Stimulated activated naive B cell treated with anti-CD40 and anti-IgM and Interleukin-4, amounts not matched to agents 10 μg/mL and 1 μg/mL and 100 μg/mL, for 72 hours (primary cell): ENCODE measurements at regions not wholly inside any gene's neighbourhood (a gene's known extent, or its start where the extent isn't known, plus 50 kb on each side); places are given as distances from the start of the nearest gene placed in this dataset.

Experiments used
- ATAC-seq, 2 donors: fragments of 150-1000 bp; cut with Tn5 transposase; replicated peaks; 2 replicates each; pipeline ENCODE4 v1.10.0; 2021; ENCODE audit warnings: moderate library complexity in 1 of 2
- DNase-seq: peaks from one replicate; pipeline ENCODE4 v3.0.0; 2021
- H3K27ac Mint-ChIP-seq: one replicate; pipeline ENCODE4 v1.8.0; 2022; ENCODE audit warnings: mild to moderate bottlenecking, mixed read lengths
- H3K27me3 Mint-ChIP-seq, 2 donors: one replicate each; pipeline ENCODE4 v1.8.0; 2022; ENCODE audit warnings: mixed read lengths in 2 of 2
- H3K36me3 Mint-ChIP-seq, 2 donors: one replicate each; pipeline ENCODE4 v1.8.0; 2022; ENCODE audit warnings: mixed read lengths in 2 of 2, mild to moderate bottlenecking in 1 of 2
- H3K4me1 Mint-ChIP-seq, 2 donors: one replicate each; pipeline ENCODE4 v1.8.0; 2022; ENCODE audit warnings: mixed read lengths in 2 of 2, mild to moderate bottlenecking in 1 of 2
- H3K4me3 Mint-ChIP-seq, 2 donors: one replicate each; pipeline ENCODE4 v1.8.0; 2022; ENCODE audit warnings: mild to moderate bottlenecking in 2 of 2, mixed read lengths in 2 of 2, moderate library complexity in 1 of 2
- H3K9me3 Mint-ChIP-seq, 2 donors: one replicate each; pipeline ENCODE4 v1.8.0; 2022; ENCODE audit warnings: mixed read lengths in 2 of 2, mild to moderate bottlenecking in 1 of 2

GRCh38 chr12:111034886-111035577 lies 114.7 kb upstream of the MYL2 start:
- H3K36me3 Mint-ChIP-seq = peaks cover 0 to 3% of the 10 kb centered on the region in 2 donors
- ATAC-seq (no peak), DNase-seq (no peak)
- peaks cover 12 to 28% of the 10 kb centered on the region in 2 donors for H3K4me1 Mint-ChIP-seq
- H3K27ac Mint-ChIP-seq = peak overlapping the region; percentile 42
- H3K27me3 Mint-ChIP-seq = peaks cover 65 to 76% of the 10 kb centered on the region in 2 donors
- no peaks in the 10 kb centered on the region for H3K9me3 Mint-ChIP-seq
- H3K4me3 Mint-ChIP-seq = peak overlapping the region; percentile 74 to 77

GRCh38 chr12:111034083-111034885 lies 113.9 kb upstream of the MYL2 start, which contains the start of gene CUX2:
Gene CUX2 (plus strand): TSS chr12:111034165.
- peak within 1 kb of the TSS; percentile 42 for H3K27ac Mint-ChIP-seq
- peaks cover 12 to 28% of the 10 kb centered on the region in 2 donors for H3K4me1 Mint-ChIP-seq
- peak within 1 kb of the TSS; percentile 74 to 77 for H3K4me3 Mint-ChIP-seq
- peaks cover 67 to 75% of the 10 kb centered on the region in 2 donors for H3K27me3 Mint-ChIP-seq
- ATAC-seq (no peak), DNase-seq (no peak)
- H3K9me3 Mint-ChIP-seq = no peaks in the 10 kb centered on the region
- H3K36me3 Mint-ChIP-seq = peaks cover 0 to 3% of the 10 kb centered on the region in 2 donors

- H3K27ac Mint-ChIP-seq = no peak overlapping the region
- ATAC-seq = no peak
- no peaks in the 10 kb centered on the region for H3K9me3 Mint-ChIP-seq
- H3K4me3 Mint-ChIP-seq = peak overlapping the region in 1 of 2 donors; percentile 58
- DNase-seq = no peak
- H3K4me1 Mint-ChIP-seq = peaks cover 12 to 28% of the 10 kb centered on the region in 2 donors
- peaks cover 0 to 3% of the 10 kb centered on the region in 2 donors for H3K36me3 Mint-ChIP-seq
- peaks cover 69 to 75% of the 10 kb centered on the region in 2 donors for H3K27me3 Mint-ChIP-seq
Observed at GRCh38 chr12:111033281-111034082, 113.1 kb upstream of the MYL2 start.

GRCh38 chr12:111032591-111032919 lies 112.2 kb upstream of the MYL2 start:
- DNase-seq = no peak
- Mint-ChIP-seq H3K27ac (no peak overlapping the region), H3K9me3 (no peaks in the 10 kb centered on the region), H3K4me3 (peak overlapping the region; percentile 4 to 67), H3K36me3 (peaks cover 0 to 3% of the 10 kb centered on the region in 2 donors), H3K4me1 (peaks cover 12 to 28% of the 10 kb centered on the region in 2 donors), H3K27me3 (peaks cover 72 to 75% of the 10 kb centered on the region in 2 donors)
- ATAC-seq = no peak

GRCh38 chr12:111031916-111032590 lies 111.7 kb upstream of the MYL2 start:
- H3K4me1 Mint-ChIP-seq = peaks cover 12 to 28% of the 10 kb centered on the region in 2 donors
- H3K27me3 Mint-ChIP-seq = peaks cover 72 to 77% of the 10 kb centered on the region in 2 donors
- no peaks in the 10 kb centered on the region for H3K9me3 Mint-ChIP-seq
- peak overlapping the region; percentile 4 to 67 for H3K4me3 Mint-ChIP-seq
- H3K36me3 Mint-ChIP-seq = peaks cover 0 to 3% of the 10 kb centered on the region in 2 donors
- no peak overlapping the region for H3K27ac Mint-ChIP-seq
- no peak for ATAC-seq
- DNase-seq = no peak

GRCh38 chr12:111030800-111031199 lies 110.4 kb upstream of the MYL2 start:
- H3K9me3 Mint-ChIP-seq = no peaks in the 10 kb centered on the region
- H3K27ac Mint-ChIP-seq = no peak overlapping the region
- H3K36me3 Mint-ChIP-seq = peaks cover 0 to 3% of the 10 kb centered on the region in 2 donors
- peaks cover 10 to 16% of the 10 kb centered on the region in 2 donors for H3K4me1 Mint-ChIP-seq
- no peak for ATAC-seq
- peaks cover 71 to 77% of the 10 kb centered on the region in 2 donors for H3K27me3 Mint-ChIP-seq
- H3K4me3 Mint-ChIP-seq = no peak overlapping the region
- no peak for DNase-seq

- no peaks in the 10 kb centered on the region for H3K36me3 Mint-ChIP-seq
- H3K4me1 Mint-ChIP-seq = peaks cover 2 to 6% of the 10 kb centered on the region in 2 donors
- no peak overlapping the region for H3K27ac Mint-ChIP-seq
- ATAC-seq = no peak
- no peak overlapping the region for H3K4me3 Mint-ChIP-seq
- peaks cover 68 to 74% of the 10 kb centered on the region in 2 donors for H3K27me3 Mint-ChIP-seq
- H3K9me3 Mint-ChIP-seq = no peaks in the 10 kb centered on the region
- no peak for DNase-seq
Observed at GRCh38 chr12:111029732-111030131, 109.4 kb upstream of the MYL2 start.

GRCh38 chr12:111029305-111029704 lies 108.9 kb upstream of the MYL2 start:
- Mint-ChIP-seq H3K9me3 (no peaks in the 10 kb centered on the region), H3K4me1 (peaks cover 4 to 7% of the 10 kb centered on the region in 2 donors), H3K36me3 (no peaks in the 10 kb centered on the region), H3K4me3 (no peak overlapping the region), H3K27me3 (peaks cover 73 to 77% of the 10 kb centered on the region in 2 donors), H3K27ac (no peak overlapping the region)
- ATAC-seq (no peak), DNase-seq (no peak)

- H3K4me3 Mint-ChIP-seq = no peak overlapping the region
- no peak for ATAC-seq
- no peaks in the 10 kb centered on the region for H3K9me3 Mint-ChIP-seq
- DNase-seq = no peak
- peaks cover 5 to 10% of the 10 kb centered on the region in 2 donors for H3K4me1 Mint-ChIP-seq
- H3K36me3 Mint-ChIP-seq = no peaks in the 10 kb centered on the region
- no peak overlapping the region for H3K27ac Mint-ChIP-seq
- peaks cover 77 to 82% of the 10 kb centered on the region in 2 donors for H3K27me3 Mint-ChIP-seq
Observed at GRCh38 chr12:111028830-111029229, 108.5 kb upstream of the MYL2 start.

GRCh38 chr12:111027431-111027830 lies 107.1 kb upstream of the MYL2 start:
- H3K36me3 Mint-ChIP-seq = no peaks in the 10 kb centered on the region
- no peaks in the 10 kb centered on the region for H3K9me3 Mint-ChIP-seq
- H3K27ac Mint-ChIP-seq = no peak overlapping the region
- DNase-seq (no peak), ATAC-seq (no peak)
- H3K4me1 Mint-ChIP-seq = peaks cover 3 to 6% of the 10 kb centered on the region in 2 donors
- H3K27me3 Mint-ChIP-seq = peaks cover 82% of the 10 kb centered on the region in 2 donors
- no peak overlapping the region for H3K4me3 Mint-ChIP-seq

GRCh38 chr12:111025792-111026430 lies 105.5 kb upstream of the MYL2 start:
- no peak for ATAC-seq
- Mint-ChIP-seq H3K27ac (no peak overlapping the region), H3K4me1 (peaks cover 3 to 4% of the 10 kb centered on the region in 2 donors), H3K27me3 (peaks cover 81 to 85% of the 10 kb centered on the region in 2 donors), H3K9me3 (no peaks in the 10 kb centered on the region), H3K36me3 (no peaks in the 10 kb centered on the region), H3K4me3 (no peak overlapping the region)
- no peak for DNase-seq

GRCh38 chr12:111025301-111025700 lies 104.9 kb upstream of the MYL2 start:
- ATAC-seq (no peak), DNase-seq (no peak)
- Mint-ChIP-seq H3K4me1 (peaks cover 3 to 4% of the 10 kb centered on the region in 2 donors), H3K4me3 (no peak overlapping the region), H3K27me3 (peaks cover 79 to 90% of the 10 kb centered on the region in 2 donors), H3K27ac (no peak overlapping the region), H3K36me3 (no peaks in the 10 kb centered on the region), H3K9me3 (no peaks in the 10 kb centered on the region)

GRCh38 chr12:111024205-111024801 lies 103.9 kb upstream of the MYL2 start:
- ATAC-seq = peak; percentile 81 to 87
- H3K9me3 Mint-ChIP-seq = no peaks in the 10 kb centered on the region
- peaks cover 71 to 87% of the 10 kb centered on the region in 2 donors for H3K27me3 Mint-ChIP-seq
- H3K4me1 Mint-ChIP-seq = peaks cover 3 to 4% of the 10 kb centered on the region in 2 donors
- H3K27ac Mint-ChIP-seq = no peak overlapping the region
- DNase-seq = peak; percentile 28
- no peak overlapping the region for H3K4me3 Mint-ChIP-seq
- H3K36me3 Mint-ChIP-seq = no peaks in the 10 kb centered on the region
